ENCODE measurements at regions not wholly inside any gene's neighbourhood (a gene's known extent, or its start where the extent isn't known, plus 50 kb on each side); places are given as distances from the start of the nearest gene placed in this dataset.

DNA sequence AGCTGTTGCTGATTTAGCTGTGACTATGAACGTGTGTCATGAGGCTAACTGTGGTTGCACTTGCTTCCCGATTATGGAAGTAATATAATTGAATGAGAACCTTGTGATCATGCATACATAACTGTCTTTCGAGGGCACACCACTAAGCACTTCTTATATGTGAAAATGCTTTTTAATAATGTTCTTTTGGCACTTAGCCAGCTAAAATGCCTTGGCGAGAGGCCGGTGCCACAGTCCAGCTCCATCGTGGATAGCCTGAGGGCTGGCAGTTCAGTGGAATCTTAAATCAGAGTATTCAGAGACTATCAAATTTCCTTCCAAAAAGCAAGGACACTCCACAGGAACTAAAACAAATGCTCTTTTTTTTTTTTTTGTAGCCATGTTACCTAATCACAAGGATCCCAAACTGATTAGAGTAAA lies 161.6 kb upstream of the FRMD4B start (continued):
- TF ChIP-seq, protein P1, sequence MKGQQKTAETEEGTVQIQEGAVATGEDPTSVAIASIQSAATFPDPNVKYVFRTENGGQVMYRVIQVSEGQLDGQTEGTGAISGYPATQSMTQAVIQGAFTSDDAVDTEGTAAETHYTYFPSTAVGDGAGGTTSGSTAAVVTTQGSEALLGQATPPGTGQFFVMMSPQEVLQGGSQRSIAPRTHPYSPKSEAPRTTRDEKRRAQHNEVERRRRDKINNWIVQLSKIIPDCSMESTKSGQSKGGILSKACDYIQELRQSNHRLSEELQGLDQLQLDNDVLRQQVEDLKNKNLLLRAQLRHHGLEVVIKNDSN (IDR thresholded peaks at IDR 0.05; ENCODE audit: borderline replicate concordance, extremely low read length, insufficient read depth, low read depth, low read length) = no peak

DNA sequence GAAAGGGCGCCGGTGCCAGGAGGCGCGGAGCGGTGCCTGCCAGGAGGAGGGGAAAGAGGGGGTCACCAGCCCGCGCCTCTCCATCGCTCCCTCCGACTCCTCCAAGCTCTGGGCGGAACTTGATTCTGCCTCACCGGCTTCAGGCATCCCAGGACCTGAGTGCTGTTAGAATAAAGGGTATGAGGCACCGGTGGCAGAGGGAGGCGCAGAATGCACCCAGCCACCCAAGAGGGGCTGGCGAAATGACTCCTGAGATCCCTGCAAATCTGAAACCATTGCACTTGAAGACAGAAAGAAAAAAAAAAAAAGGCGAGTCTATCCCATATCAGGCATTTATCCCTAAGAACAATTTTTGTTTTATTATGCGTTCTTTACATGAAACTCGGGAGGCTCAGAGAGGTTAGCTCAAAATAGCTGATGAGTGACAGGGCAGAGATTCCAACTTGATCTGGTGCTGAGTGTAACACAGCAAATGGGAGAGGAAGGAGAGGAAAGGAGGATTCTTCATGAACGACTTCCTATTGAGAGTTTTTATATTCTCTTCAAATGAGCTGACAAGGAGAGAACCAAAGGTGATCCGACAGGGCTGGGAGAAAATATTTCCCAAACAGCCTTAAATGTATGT lies 157.0 kb upstream of the FRMD4B start:
- Histone ChIP-seq H3K79me2 (ENCODE audit: control insufficient read depth, insufficient read depth, low read length) (no peaks in the 10 kb centered on the region), H3K4me2 (ENCODE audit: control insufficient read depth, insufficient read depth) (no peak overlapping the region), H3K4me3 (no peak overlapping the region), H4K20me1 (ENCODE audit: control insufficient read depth, insufficient read depth) (no peaks in the 10 kb centered on the region), H3K9ac (ENCODE audit: control insufficient read depth, insufficient read depth, low read length) (no peak overlapping the region), H3K36me3 (ENCODE audit: control insufficient read depth in 2 of 2, insufficient read depth in 2 of 2, low read length in 1 of 2) (no peaks in the 10 kb centered on the region), H3K27me3 (replicated peaks in 1 of 2; ENCODE audit: control insufficient read depth in 2 of 2, insufficient read depth in 2 of 2, low read length in 1 of 2) (peaks cover 0 to 5% of the 10 kb centered on the region in 2 experiments; a peak in 3 of 4 replicates), H3K9me3 (replicated peaks; ENCODE audit: control insufficient read depth, insufficient read depth, low read length) (no peaks in the 10 kb centered on the region), H2AFZ (ENCODE audit: control insufficient read depth, low read depth, low read length) (no peak overlapping the region), H3K27ac (ENCODE audit: control insufficient read depth, insufficient read depth) (no peak overlapping the region), H3K4me1 (ENCODE audit: control insufficient read depth, insufficient read depth, low read length) (no peaks in the 10 kb centered on the region)
- in situ Hi-C loops (cut with MboI) (no loop called here), intact Hi-C loops (cut with micrococcal nuclease; ENCODE audit: unreplicated experiment) (no loop called here)
- no TSS peak for BruUV-seq (replicated peaks)
- RAD21 ChIA-PET (ENCODE audit: unreplicated experiment) = no interaction called here
- 16% methylated on average over 14 of the region's 19 CpGs for WGBS (ENCODE audit: insufficient coverage, insufficient replicate concordance, low lambda C conversion rate, missing lambda C conversion rate)
- no peak for FAIRE-seq
- POLR2A ChIA-PET = no interaction called here
- SMC1A ChIA-PET (ENCODE audit: uncharacterized antibody, unreplicated experiment) = no interaction called here
- no peak for ATAC-seq
- CTCF ChIA-PET = no interaction called here
- TF ChIP-seq, protein P2, sequence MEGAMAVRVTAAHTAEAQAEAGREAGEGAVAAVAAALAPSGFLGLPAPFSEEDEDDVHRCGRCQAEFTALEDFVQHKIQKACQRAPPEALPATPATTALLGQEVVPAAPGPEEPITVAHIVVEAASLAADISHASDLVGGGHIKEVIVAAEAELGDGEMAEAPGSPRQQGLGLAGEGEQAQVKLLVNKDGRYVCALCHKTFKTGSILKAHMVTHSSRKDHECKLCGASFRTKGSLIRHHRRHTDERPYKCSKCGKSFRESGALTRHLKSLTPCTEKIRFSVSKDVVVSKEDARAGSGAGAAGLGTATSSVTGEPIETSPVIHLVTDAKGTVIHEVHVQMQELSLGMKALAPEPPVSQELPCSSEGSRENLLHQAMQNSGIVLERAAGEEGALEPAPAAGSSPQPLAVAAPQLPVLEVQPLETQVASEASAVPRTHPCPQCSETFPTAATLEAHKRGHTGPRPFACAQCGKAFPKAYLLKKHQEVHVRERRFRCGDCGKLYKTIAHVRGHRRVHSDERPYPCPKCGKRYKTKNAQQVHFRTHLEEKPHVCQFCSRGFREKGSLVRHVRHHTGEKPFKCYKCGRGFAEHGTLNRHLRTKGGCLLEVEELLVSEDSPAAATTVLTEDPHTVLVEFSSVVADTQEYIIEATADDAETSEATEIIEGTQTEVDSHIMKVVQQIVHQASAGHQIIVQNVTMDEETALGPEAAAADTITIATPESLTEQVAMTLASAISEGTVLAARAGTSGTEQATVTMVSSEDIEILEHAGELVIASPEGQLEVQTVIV (IDR thresholded peaks at IDR 0.05; ENCODE audit: borderline replicate concordance, partially characterized antibody) = no peak
- no peak for DNase-seq (ENCODE audit: low read depth, low spot score)
